Sigmoid colon (tissue), 4 donors: ENCODE measurements at regions not wholly inside any gene's neighbourhood (a gene's known extent, or its start where the extent isn't known, plus 50 kb on each side); places are given as distances from the start of the nearest gene placed in this dataset.

Experiments used
- POLR2A ChIP-seq, 2 donors: fragments of 450-650 bp; IDR thresholded peaks; one replicate each; pipeline ENCODE4 v1.6.1; 2016; ENCODE audit warnings: antibody characterized with exemption in 2 of 2, mild to moderate bottlenecking in 2 of 2, moderate library complexity in 2 of 2
- POLR2AphosphoS5 ChIP-seq, 4 donors: sonication (generic); formaldehyde crosslinking; IDR thresholded peaks; one replicate each; pipeline ENCODE4 v1.6.1; 2017; ENCODE audit warnings: antibody characterized with exemption in 4 of 4
- TF ChIP-seq, protein P1 (sequence below), 4 experiments: fragments of 450-650 bp in 3 of 4; fragments of 200-600 bp in 1 of 4; IDR thresholded peaks; one replicate each; pipeline ENCODE4 v1.5.1; 2016 to 2019; ENCODE audit warnings: antibody characterized with exemption in 4 of 4, mild to moderate bottlenecking in 3 of 4, moderate library complexity in 2 of 4

DNA sequence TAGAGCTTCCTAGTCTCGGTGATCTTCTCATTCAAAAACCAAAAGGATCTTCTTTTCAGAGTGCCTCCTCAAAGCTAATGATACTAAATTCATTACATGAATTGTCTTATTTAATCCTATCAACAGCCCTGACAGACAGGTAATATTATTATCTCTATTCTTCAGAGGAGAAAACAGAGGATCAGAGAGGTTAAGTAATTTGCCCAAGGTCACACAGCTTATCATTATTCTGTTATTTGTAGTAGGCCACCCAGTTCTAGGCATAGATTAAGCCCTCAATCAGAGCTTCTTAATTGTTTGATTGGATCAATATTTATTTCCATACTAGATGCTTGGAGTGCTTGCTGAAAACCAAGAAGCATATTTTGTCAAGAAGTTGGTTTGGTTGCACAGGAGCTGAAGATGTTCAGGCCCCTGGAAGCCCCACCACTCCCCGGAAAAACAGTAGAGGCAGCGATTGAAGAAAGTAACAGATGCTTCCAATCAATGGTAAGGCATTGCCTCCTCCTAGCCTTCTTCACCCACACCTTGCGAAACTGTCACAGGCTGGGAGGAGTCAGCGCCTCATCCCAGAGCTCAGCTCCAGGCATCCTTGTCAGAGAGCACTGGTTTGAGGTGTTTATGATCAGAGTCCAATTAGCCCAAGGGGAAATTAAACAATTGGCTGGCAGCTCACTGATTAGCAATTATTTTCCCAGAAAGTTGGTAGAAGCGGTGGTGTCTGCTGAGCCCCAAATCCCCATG lies 487.2 kb downstream of the BCL11A start:
- no peak for TF ChIP-seq POLR2AphosphoS5 (IDR thresholded peaks at IDR 0.05)
- TF ChIP-seq, protein P1, sequence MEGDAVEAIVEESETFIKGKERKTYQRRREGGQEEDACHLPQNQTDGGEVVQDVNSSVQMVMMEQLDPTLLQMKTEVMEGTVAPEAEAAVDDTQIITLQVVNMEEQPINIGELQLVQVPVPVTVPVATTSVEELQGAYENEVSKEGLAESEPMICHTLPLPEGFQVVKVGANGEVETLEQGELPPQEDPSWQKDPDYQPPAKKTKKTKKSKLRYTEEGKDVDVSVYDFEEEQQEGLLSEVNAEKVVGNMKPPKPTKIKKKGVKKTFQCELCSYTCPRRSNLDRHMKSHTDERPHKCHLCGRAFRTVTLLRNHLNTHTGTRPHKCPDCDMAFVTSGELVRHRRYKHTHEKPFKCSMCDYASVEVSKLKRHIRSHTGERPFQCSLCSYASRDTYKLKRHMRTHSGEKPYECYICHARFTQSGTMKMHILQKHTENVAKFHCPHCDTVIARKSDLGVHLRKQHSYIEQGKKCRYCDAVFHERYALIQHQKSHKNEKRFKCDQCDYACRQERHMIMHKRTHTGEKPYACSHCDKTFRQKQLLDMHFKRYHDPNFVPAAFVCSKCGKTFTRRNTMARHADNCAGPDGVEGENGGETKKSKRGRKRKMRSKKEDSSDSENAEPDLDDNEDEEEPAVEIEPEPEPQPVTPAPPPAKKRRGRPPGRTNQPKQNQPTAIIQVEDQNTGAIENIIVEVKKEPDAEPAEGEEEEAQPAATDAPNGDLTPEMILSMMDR (IDR thresholded peaks at IDR 0.05): no peak
- no peak for TF ChIP-seq POLR2A (IDR thresholded peaks at IDR 0.05)
